Caco-2 (cell line): ENCODE measurements at regions not wholly inside any gene's neighbourhood (a gene's known extent, or its start where the extent isn't known, plus 50 kb on each side); places are given as distances from the start of the nearest gene placed in this dataset.

ENCODE experiments used
- BruUV-seq: library from RNA; stranded (reverse); fragments of 400-500 nt; replicated peaks from 2 replicates; lab custom pipeline; 2021; lab: Mats Ljungman, UMichigan
- CTCF ChIA-PET: fragments of 300-600 bp; sonication (Branson Sonifier 250); formaldehyde crosslinking; loops from one replicate; lab custom pipeline; 2022; ENCODE audit warnings: antibody characterized with exemption; lab: Charles Lee
- POLR2A ChIA-PET: fragments of 300-600 bp; sonication (Branson Sonifier 250); formaldehyde crosslinking; loops from one replicate; lab custom pipeline; 2022; ENCODE audit warnings: antibody characterized with exemption; lab: Charles Lee
- DNase-seq, 2 experiments: peaks; one replicate each; pipeline versions ENCODE4 v3.0.0 to v3.0.0-alpha.2; 2020 to 2022
- H3K27me3 ChIP-seq: replicated peaks from 2 replicates; pipeline ENCODE4 v1.6.0; 2011; ENCODE audit warnings: low read length; ENCODE audit not compliant: control insufficient read depth, insufficient read depth
- H3K36me3 ChIP-seq: 2 replicates; pipeline ENCODE4 v1.5.1; 2011; ENCODE audit warnings: low read length; ENCODE audit not compliant: control insufficient read depth, insufficient read depth
- H3K4me1 ChIP-seq: fragments of 250-450 bp; sonication (Bioruptor Pico); 2 replicates; pipeline ENCODE4 v1.5.1; 2020; ENCODE audit warnings: mild to moderate bottlenecking
- H3K4me3 ChIP-seq: 2 replicates; pipeline ENCODE4 v1.5.1; 2011; ENCODE audit warnings: low read depth, mild to moderate bottlenecking, control low read depth, low read length
- H3K9me3 ChIP-seq: fragments of 250-450 bp; sonication (Bioruptor Pico); 2 replicates; pipeline ENCODE4 v1.5.1; 2020; ENCODE audit warnings: mild to moderate bottlenecking, moderate library complexity
- H3K27ac Mint-ChIP-seq: one replicate; pipeline ENCODE4 v1.8.0; 2022; ENCODE audit warnings: mixed read lengths; ENCODE audit not compliant: unreplicated experiment
- H3K27me3 Mint-ChIP-seq: one replicate; pipeline ENCODE4 v1.8.0; 2022; ENCODE audit warnings: mixed read lengths; ENCODE audit not compliant: insufficient read depth, unreplicated experiment
- H3K36me3 Mint-ChIP-seq: one replicate; pipeline ENCODE4 v1.8.0; 2022; ENCODE audit warnings: mild to moderate bottlenecking, mixed read lengths; ENCODE audit not compliant: insufficient read depth, unreplicated experiment
- H3K4me1 Mint-ChIP-seq: one replicate; pipeline ENCODE4 v1.8.0; 2022; ENCODE audit warnings: low read depth, mixed read lengths; ENCODE audit not compliant: unreplicated experiment
- H3K4me3 Mint-ChIP-seq: one replicate; pipeline ENCODE4 v1.8.0; 2022; ENCODE audit warnings: mild to moderate bottlenecking, moderate library complexity, mixed read lengths; ENCODE audit not compliant: unreplicated experiment
- H3K9me3 Mint-ChIP-seq: one replicate; pipeline ENCODE4 v1.8.0; 2022; ENCODE audit warnings: mixed read lengths; ENCODE audit not compliant: unreplicated experiment
- intact Hi-C: fragments of 100-400 bp; cut with micrococcal nuclease; formaldehyde crosslinking; loops from one replicate; pipeline ENCODE4 v1.10.0; 2022; ENCODE audit not compliant: unreplicated experiment
- TF ChIP-seq, protein P1 (sequence below), 2 experiments: fragments of 200-600 bp in 1 of 2; IDR thresholded peaks; 1 replicate in 1 of 2; 2 replicates in 1 of 2; pipeline versions ENCODE4 v1.5.1 to v1.8.0; 2011 to 2022; ENCODE audit warnings: antibody characterized with exemption in 1 of 2, control low read depth in 1 of 2, inconsistent platforms in 1 of 2, low read depth in 1 of 2, low read length in 1 of 2, mild to moderate bottlenecking in 1 of 2, moderate library complexity in 1 of 2; ENCODE audit not compliant: insufficient read depth in 1 of 2, severe bottlenecking in 1 of 2, unreplicated experiment in 1 of 2

DNA sequence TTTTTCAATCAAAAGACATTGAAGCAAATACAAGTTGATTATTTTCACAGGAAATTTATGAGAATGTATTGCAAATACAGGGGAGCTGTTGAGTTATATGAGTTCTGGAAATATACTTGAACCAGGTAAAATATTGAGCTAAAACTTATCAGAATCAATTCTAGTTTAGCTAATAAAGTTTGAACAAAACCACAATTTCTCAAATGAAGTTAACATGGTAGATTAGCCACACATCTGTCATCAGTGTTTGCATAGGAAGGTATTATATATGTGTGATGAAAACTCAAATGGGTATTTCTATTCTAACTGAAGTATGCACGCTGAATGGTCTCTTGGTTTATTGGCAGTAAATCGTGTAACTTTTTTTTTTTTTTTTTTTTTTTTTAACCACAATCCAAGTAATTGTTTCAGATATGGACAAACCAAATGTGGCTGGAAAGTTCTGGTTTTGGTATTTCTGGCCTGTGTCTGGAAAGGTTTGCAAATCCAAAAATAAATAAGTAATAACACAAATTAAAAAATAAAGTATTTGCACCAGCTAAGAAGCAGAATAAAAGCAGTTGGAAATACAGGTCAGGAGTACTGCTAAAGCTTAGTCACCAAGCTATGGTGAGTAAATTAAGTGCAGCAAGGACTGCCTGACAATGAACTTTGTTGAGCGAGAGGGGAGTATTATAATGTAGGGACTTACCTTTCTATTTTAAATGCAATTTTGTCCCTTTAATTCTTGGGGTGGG lies 479.1 kb upstream of the FANCL start:
- Histone ChIP-seq H3K9me3 (no peaks in the 10 kb centered on the region), H3K4me3 (no peak overlapping the region), H3K4me1 (no peaks in the 10 kb centered on the region), H3K27me3 (no peaks in the 10 kb centered on the region), H3K36me3 (no peaks in the 10 kb centered on the region)
- ChIA-PET CTCF (no interaction called here), POLR2A (no interaction called here)
- intact Hi-C loops: no loop called here
- Mint-ChIP-seq H3K27me3 (peaks cover 14% of the 10 kb centered on the region), H3K27ac (no peak overlapping the region), H3K36me3 (no peaks in the 10 kb centered on the region), H3K9me3 (no peaks in the 10 kb centered on the region), H3K4me3 (no peak overlapping the region), H3K4me1 (no peaks in the 10 kb centered on the region)
- no peak for DNase-seq
- no TSS peak for BruUV-seq
- TF ChIP-seq, protein P1, sequence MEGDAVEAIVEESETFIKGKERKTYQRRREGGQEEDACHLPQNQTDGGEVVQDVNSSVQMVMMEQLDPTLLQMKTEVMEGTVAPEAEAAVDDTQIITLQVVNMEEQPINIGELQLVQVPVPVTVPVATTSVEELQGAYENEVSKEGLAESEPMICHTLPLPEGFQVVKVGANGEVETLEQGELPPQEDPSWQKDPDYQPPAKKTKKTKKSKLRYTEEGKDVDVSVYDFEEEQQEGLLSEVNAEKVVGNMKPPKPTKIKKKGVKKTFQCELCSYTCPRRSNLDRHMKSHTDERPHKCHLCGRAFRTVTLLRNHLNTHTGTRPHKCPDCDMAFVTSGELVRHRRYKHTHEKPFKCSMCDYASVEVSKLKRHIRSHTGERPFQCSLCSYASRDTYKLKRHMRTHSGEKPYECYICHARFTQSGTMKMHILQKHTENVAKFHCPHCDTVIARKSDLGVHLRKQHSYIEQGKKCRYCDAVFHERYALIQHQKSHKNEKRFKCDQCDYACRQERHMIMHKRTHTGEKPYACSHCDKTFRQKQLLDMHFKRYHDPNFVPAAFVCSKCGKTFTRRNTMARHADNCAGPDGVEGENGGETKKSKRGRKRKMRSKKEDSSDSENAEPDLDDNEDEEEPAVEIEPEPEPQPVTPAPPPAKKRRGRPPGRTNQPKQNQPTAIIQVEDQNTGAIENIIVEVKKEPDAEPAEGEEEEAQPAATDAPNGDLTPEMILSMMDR (IDR thresholded peaks at IDR 0.05; ENCODE audit: insufficient read depth in 1 of 2, low read depth in 1 of 2, low read length in 1 of 2, severe bottlenecking in 1 of 2, unreplicated experiment in 1 of 2): no peak

DNA sequence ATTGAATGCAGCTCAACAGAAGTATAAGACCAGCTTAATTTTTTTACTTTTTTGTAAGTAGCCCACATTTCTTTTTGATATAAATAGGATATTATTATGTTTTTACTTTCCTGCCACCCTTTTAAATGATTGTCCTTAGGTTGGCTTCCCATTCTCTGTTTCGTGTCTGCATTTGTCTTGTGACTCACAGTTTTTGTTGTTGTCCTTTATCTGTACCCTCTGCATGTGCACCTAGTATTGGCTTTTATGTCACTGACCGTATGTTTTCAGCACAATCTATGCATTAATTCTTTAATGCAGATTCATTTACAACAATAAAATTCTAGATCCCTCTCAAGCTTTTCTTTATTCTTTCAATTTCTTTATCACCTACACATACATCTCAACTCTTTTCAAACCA lies 474.2 kb upstream of the FANCL start:
- intact Hi-C loops: no loop called here
- BruUV-seq: no TSS peak
- Histone ChIP-seq H3K9me3 (no peaks in the 10 kb centered on the region), H3K36me3 (no peaks in the 10 kb centered on the region), H3K4me3 (no peak overlapping the region), H3K27me3 (no peaks in the 10 kb centered on the region), H3K4me1 (no peaks in the 10 kb centered on the region)
- TF ChIP-seq, protein P1 (IDR thresholded peaks at IDR 0.05; ENCODE audit: insufficient read depth in 1 of 2, low read depth in 1 of 2, low read length in 1 of 2, severe bottlenecking in 1 of 2, unreplicated experiment in 1 of 2): no peak
- H3K27ac Mint-ChIP-seq: no peak overlapping the region
- ChIA-PET POLR2A (no interaction called here), CTCF (no interaction called here)
- H3K4me1 Mint-ChIP-seq: no peaks in the 10 kb centered on the region
- H3K9me3 Mint-ChIP-seq: no peaks in the 10 kb centered on the region
- no peaks in the 10 kb centered on the region for H3K36me3 Mint-ChIP-seq
- DNase-seq: no peak
- no peak overlapping the region for H3K4me3 Mint-ChIP-seq
- H3K27me3 Mint-ChIP-seq: peaks cover 14% of the 10 kb centered on the region

DNA sequence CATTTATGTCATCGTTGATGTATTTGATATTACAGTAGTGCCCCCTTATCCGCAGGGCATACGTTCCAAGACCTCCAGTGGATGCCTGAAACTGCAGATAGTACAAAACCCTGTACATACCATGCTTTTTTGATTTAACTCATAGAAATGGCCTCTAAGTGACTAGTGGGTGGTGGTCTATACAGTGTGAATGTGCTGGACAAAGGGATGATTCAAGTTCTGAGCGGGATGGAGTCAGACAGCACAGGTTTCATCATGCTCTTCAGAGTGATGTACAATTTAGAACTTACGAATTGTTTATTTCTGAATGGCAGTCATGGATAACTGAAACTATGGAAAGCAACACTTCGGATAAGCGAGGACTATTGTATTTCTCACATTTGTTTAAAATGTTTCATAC lies 473.1 kb upstream of the FANCL start:
- H3K4me3 ChIP-seq: no peak overlapping the region
- peaks cover 16% of the 10 kb centered on the region for H3K27me3 Mint-ChIP-seq
- no peak for DNase-seq
- no peak overlapping the region for H3K27ac Mint-ChIP-seq
- ChIA-PET POLR2A (no interaction called here), CTCF (no interaction called here)
- H3K9me3 Mint-ChIP-seq: no peaks in the 10 kb centered on the region
- no TSS peak for BruUV-seq
- H3K4me3 Mint-ChIP-seq: no peak overlapping the region
- TF ChIP-seq, protein P1 (IDR thresholded peaks at IDR 0.05; ENCODE audit: insufficient read depth in 1 of 2, low read depth in 1 of 2, low read length in 1 of 2, severe bottlenecking in 1 of 2, unreplicated experiment in 1 of 2): no peak
- H3K9me3 ChIP-seq: no peaks in the 10 kb centered on the region
- intact Hi-C loops: no loop called here
- no peaks in the 10 kb centered on the region for H3K36me3 ChIP-seq
- H3K4me1 ChIP-seq: no peaks in the 10 kb centered on the region
- H3K36me3 Mint-ChIP-seq: no peaks in the 10 kb centered on the region
- H3K4me1 Mint-ChIP-seq: no peaks in the 10 kb centered on the region
- H3K27me3 ChIP-seq: no peaks in the 10 kb centered on the region
